ENCODE measurements at regions not wholly inside any gene's neighbourhood (a gene's known extent, or its start where the extent isn't known, plus 50 kb on each side); places are given as distances from the start of the nearest gene placed in this dataset.
A peak's percentile ranks its signal among the peaks of the same experiment; 100 is the strongest.
"Not testable (repeated sequence)": the region's sequence is repeated elsewhere in the genome, so short reads cannot be mapped to it uniquely, and the experiment has no call there.

- Histone ChIP-seq H3K4me1 (no peaks in the 10 kb centered on the region), H3K4me3 (no peak overlapping the region), H3K27me3 (no peaks in the 10 kb centered on the region), H3K36me3 (ENCODE audit: low read depth, missing control alignments) (no peaks in the 10 kb centered on the region), H3K27ac (no peak overlapping the region), H3K9me3 (no peaks in the 10 kb centered on the region)
- TF ChIP-seq, protein P1, sequence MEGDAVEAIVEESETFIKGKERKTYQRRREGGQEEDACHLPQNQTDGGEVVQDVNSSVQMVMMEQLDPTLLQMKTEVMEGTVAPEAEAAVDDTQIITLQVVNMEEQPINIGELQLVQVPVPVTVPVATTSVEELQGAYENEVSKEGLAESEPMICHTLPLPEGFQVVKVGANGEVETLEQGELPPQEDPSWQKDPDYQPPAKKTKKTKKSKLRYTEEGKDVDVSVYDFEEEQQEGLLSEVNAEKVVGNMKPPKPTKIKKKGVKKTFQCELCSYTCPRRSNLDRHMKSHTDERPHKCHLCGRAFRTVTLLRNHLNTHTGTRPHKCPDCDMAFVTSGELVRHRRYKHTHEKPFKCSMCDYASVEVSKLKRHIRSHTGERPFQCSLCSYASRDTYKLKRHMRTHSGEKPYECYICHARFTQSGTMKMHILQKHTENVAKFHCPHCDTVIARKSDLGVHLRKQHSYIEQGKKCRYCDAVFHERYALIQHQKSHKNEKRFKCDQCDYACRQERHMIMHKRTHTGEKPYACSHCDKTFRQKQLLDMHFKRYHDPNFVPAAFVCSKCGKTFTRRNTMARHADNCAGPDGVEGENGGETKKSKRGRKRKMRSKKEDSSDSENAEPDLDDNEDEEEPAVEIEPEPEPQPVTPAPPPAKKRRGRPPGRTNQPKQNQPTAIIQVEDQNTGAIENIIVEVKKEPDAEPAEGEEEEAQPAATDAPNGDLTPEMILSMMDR (IDR thresholded peaks at IDR 0.05), result no peak
- TF ChIP-seq POLR2A (IDR thresholded peaks at IDR 0.05), result no peak
- 66 to 77% methylated on average over 4 of the region's 4 CpGs for WGBS, 2 donors
- intact Hi-C loops (cut with DNase I; ENCODE audit: low total_unique reads), result no loop called here
- DNase-seq, result no peak
These were observed 114.0 kb upstream of the GOT2 start for GRCh38 chr16:58847902-58848661.

- H3K9me3 ChIP-seq; H3K27ac ChIP-seq; H3K27me3 ChIP-seq; intact Hi-C loops (cut with DNase I; ENCODE audit: low total_unique reads); H3K36me3 ChIP-seq (ENCODE audit: low read depth, missing control alignments); H3K4me1 ChIP-seq; H3K4me3 ChIP-seq; DNase-seq: not testable (repeated sequence)
- WGBS, 2 donors, result 81 to 91% methylated on average over 14 to 17 of the region's 29 CpGs
These were observed 112.1 kb upstream of the GOT2 start for GRCh38 chr16:58846226-58846625.

- intact Hi-C loops (cut with DNase I; ENCODE audit: low total_unique reads), result no loop called here
- Histone ChIP-seq H3K27ac (no peak overlapping the region), H3K36me3 (ENCODE audit: low read depth, missing control alignments) (no peaks in the 10 kb centered on the region), H3K27me3 (no peaks in the 10 kb centered on the region), H3K9me3 (no peaks in the 10 kb centered on the region), H3K4me3 (no peak overlapping the region), H3K4me1 (no peaks in the 10 kb centered on the region)
- WGBS, 2 donors, result 26 to 46% methylated on average over 2 of the region's 2 CpGs
- DNase-seq, result no peak
- no peak for TF ChIP-seq POLR2A (IDR thresholded peaks at IDR 0.05)
- TF ChIP-seq, protein P1 (IDR thresholded peaks at IDR 0.05), result peak in 1 of 3 experiments; percentile 17
These were observed 109.6 kb upstream of the GOT2 start for GRCh38 chr16:58843675-58844074.

DNA sequence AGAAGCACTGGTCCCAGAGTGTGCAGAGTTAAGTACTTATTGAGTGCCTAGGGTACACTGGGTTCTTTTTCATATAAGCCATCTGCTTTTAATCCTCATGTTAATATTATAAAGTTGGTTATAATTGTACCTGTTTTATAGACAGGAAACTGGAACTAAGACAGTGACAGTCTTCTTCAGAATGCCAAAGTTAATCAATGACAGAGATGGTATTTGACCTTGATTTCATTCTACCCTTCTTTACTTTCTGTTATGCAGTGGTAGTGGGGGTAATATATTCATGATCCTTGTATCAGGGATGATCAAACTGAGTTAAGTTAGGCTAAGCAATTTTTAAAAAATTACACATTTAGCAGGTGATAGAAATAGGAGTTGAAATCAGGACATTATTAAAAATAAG is 108.6 kb upstream of the GOT2 start:
- H3K9me3 ChIP-seq, result no peaks in the 10 kb centered on the region
- DNase-seq, result no peak
- no peaks in the 10 kb centered on the region for H3K36me3 ChIP-seq (ENCODE audit: low read depth, missing control alignments)
- TF ChIP-seq POLR2A (IDR thresholded peaks at IDR 0.05), result no peak
- TF ChIP-seq, protein P1 (IDR thresholded peaks at IDR 0.05), result no peak
- no peak overlapping the region for H3K27ac ChIP-seq
- no peaks in the 10 kb centered on the region for H3K4me1 ChIP-seq
- intact Hi-C loops (cut with DNase I; ENCODE audit: low total_unique reads), result no loop called here
- no peak overlapping the region for H3K4me3 ChIP-seq
- H3K27me3 ChIP-seq, result no peaks in the 10 kb centered on the region

- no peak for TF ChIP-seq POLR2A (IDR thresholded peaks at IDR 0.05)
- TF ChIP-seq, protein P1 (IDR thresholded peaks at IDR 0.05), result no peak
- Histone ChIP-seq H3K27me3 (no peaks in the 10 kb centered on the region), H3K36me3 (ENCODE audit: low read depth, missing control alignments) (no peaks in the 10 kb centered on the region), H3K4me1 (no peaks in the 10 kb centered on the region), H3K9me3 (no peaks in the 10 kb centered on the region), H3K27ac (no peak overlapping the region), H3K4me3 (no peak overlapping the region)
- DNase-seq, result no peak
- intact Hi-C loops (cut with DNase I; ENCODE audit: low total_unique reads), result no loop called here
- 100% methylated on average over 1 of the region's 1 CpG for WGBS, 2 donors
These were observed 108.0 kb upstream of the GOT2 start for GRCh38 chr16:58842156-58842555.

Data from testis (tissue), 2 donors.